ENCODE measurements at regions not wholly inside any gene's neighbourhood (a gene's known extent, or its start where the extent isn't known, plus 50 kb on each side); places are given as distances from the start of the nearest gene placed in this dataset.

DNA sequence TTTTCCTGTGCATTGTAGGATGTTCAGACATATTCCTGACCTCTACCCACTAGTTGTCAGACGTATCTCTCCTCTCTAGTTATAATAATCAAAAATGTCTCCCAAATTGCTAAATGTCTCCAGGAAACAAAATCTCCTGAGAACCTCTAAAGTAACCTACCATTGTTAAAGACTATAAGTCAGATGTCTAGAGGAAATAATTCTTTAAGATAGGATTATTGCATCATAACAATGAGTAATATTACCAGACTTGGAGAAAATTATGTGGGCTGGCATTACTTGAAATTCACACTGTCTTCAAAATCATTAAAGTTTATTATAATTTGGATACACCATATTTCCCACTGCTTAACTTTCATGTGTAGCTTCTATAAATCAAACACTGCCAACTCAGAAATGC, 643.0 kb upstream of the ADGRL2 start:
- no peaks in the 10 kb centered on the region for H3K36me3 ChIP-seq (ENCODE audit: low read depth, missing control alignments)
- TF ChIP-seq POLR2A (IDR thresholded peaks at IDR 0.05), result no peak
- TF ChIP-seq, protein P1, sequence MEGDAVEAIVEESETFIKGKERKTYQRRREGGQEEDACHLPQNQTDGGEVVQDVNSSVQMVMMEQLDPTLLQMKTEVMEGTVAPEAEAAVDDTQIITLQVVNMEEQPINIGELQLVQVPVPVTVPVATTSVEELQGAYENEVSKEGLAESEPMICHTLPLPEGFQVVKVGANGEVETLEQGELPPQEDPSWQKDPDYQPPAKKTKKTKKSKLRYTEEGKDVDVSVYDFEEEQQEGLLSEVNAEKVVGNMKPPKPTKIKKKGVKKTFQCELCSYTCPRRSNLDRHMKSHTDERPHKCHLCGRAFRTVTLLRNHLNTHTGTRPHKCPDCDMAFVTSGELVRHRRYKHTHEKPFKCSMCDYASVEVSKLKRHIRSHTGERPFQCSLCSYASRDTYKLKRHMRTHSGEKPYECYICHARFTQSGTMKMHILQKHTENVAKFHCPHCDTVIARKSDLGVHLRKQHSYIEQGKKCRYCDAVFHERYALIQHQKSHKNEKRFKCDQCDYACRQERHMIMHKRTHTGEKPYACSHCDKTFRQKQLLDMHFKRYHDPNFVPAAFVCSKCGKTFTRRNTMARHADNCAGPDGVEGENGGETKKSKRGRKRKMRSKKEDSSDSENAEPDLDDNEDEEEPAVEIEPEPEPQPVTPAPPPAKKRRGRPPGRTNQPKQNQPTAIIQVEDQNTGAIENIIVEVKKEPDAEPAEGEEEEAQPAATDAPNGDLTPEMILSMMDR (IDR thresholded peaks at IDR 0.05), result no peak
- H3K27me3 ChIP-seq, result no peaks in the 10 kb centered on the region
- no peak for DNase-seq
- no peaks in the 10 kb centered on the region for H3K9me3 ChIP-seq
- intact Hi-C loops (cut with DNase I; ENCODE audit: low total_unique reads), result no loop called here
- 68 to 94% methylated on average over 1 of the region's 1 CpG for WGBS, 2 donors
- no peak overlapping the region for H3K27ac ChIP-seq
- H3K4me1 ChIP-seq, result no peaks in the 10 kb centered on the region
- H3K4me3 ChIP-seq, result no peak overlapping the region

DNA sequence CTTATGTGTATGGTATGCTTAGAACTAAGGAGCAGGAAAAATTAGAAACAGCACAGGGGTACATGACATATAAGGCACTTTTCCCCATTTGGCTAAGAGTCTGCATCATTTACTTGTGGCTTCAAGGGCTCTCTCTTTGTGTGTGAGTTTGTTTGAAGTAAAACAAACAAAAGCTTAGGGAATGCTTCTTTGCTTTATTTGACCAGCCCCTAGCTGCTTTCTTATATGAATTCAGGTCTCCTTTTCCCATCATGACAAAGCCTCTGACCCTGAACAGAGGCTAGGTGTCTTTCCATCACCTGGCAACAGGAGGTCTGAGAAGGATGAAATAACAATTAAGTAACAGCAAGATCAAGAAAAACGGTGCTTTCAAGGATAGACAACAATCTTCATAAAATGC, 643.8 kb upstream of the ADGRL2 start:
- 62% methylated on average over 1 of the region's 1 CpG for WGBS, 2 donors
- TF ChIP-seq, protein P1 (IDR thresholded peaks at IDR 0.05), result no peak
- TF ChIP-seq POLR2A (IDR thresholded peaks at IDR 0.05), result no peak

DNA sequence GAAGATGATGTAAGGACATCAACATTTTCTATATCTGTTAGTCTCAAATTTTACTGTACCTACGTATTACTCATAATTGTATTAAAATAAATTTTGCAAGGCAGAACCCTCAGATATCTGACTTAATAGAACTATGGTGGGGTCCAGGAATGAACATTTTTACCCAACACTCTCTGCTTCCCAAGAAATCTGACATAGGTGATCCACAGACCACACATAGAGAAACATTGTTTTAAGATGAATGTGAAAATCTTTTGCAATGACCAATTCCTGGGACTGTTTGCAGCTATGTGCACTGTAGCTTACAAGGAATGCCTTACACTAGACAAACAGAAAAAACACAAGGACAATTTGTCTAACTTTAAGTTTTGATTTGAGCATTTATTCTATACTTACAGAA, 645.6 kb upstream of the ADGRL2 start:
- WGBS, 2 donors, result 85 to 91% methylated on average over 1 of the region's 1 CpG

More for the DNA sequence above, 643.8 kb upstream of the ADGRL2 start:
- no peaks in the 10 kb centered on the region for H3K4me1 ChIP-seq
- intact Hi-C loops (cut with DNase I; ENCODE audit: low total_unique reads), result no loop called here
- no peak for DNase-seq
- H3K4me3 ChIP-seq, result no peak overlapping the region
- no peaks in the 10 kb centered on the region for H3K27me3 ChIP-seq
- H3K27ac ChIP-seq, result no peak overlapping the region
- H3K9me3 ChIP-seq, result no peaks in the 10 kb centered on the region
- H3K36me3 ChIP-seq (ENCODE audit: low read depth, missing control alignments), result no peaks in the 10 kb centered on the region

DNA sequence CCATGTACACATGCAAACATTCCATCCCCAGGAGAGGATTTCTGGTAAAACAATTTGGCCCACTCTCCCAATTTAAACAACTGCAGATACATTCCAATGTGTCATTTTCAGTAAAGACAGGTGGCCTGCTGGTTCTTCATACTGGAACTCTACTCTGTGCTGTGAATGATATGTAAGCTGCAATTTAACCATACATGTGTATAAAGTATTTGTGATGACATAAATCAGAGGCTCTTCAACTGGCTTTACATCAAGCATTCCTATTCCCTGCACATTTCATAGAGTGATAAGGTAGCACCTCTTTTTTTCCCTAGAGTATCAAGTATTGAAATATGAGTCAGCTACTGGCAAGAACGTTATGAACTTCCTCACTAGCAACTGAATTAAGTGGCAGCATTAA, 649.5 kb upstream of the ADGRL2 start:
- no peak for DNase-seq
- H3K27me3 ChIP-seq, result no peaks in the 10 kb centered on the region
- no peak overlapping the region for H3K4me3 ChIP-seq
- H3K9me3 ChIP-seq, result no peaks in the 10 kb centered on the region
- H3K36me3 ChIP-seq (ENCODE audit: low read depth, missing control alignments), result no peaks in the 10 kb centered on the region
- H3K4me1 ChIP-seq, result no peaks in the 10 kb centered on the region
- no peak overlapping the region for H3K27ac ChIP-seq
- TF ChIP-seq, protein P1 (IDR thresholded peaks at IDR 0.05), result no peak
- no peak for TF ChIP-seq POLR2A (IDR thresholded peaks at IDR 0.05)
- intact Hi-C loops (cut with DNase I; ENCODE audit: low total_unique reads), result no loop called here
- WGBS, 2 donors, result 23 to 44% methylated on average over 1 of the region's 1 CpG

More for the DNA sequence above, 645.6 kb upstream of the ADGRL2 start:
- no peak overlapping the region for H3K27ac ChIP-seq
- DNase-seq, result no peak
- H3K4me3 ChIP-seq, result no peak overlapping the region
- no peaks in the 10 kb centered on the region for H3K36me3 ChIP-seq (ENCODE audit: low read depth, missing control alignments)
- H3K9me3 ChIP-seq, result no peaks in the 10 kb centered on the region
- intact Hi-C loops (cut with DNase I; ENCODE audit: low total_unique reads), result no loop called here
- no peaks in the 10 kb centered on the region for H3K4me1 ChIP-seq
- no peaks in the 10 kb centered on the region for H3K27me3 ChIP-seq
- TF ChIP-seq, protein P1 (IDR thresholded peaks at IDR 0.05), result no peak
- TF ChIP-seq POLR2A (IDR thresholded peaks at IDR 0.05), result no peak

DNA sequence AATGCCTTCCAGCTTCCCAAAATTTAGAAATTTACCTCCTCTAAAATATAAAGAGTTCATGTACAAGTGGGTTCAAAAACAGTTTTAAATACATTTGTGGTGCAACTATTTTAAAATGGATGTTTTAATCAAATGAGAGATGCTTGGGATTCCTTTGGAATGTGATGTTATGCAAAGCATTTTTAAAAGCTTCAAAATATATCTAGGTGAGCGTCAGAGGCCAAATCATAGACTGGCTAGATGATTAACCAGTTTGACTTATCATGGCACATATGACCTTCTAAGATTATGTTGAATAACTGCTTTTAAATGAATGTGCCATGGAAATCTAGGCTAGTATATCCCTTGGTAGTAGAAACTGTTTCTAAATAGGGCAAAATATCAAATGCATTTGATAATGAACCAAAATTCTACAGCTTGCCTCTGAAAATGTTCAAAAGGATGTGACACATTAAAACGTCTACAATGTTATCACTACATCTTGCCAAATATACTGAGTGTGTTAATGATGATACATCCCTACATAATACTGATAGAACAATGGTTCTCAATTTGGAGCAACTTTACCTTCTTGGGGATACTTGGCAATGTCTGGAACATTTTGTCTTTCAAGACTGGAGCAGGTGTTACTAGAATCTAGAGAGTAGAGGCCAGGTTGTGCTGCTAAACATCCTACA, 650.9 kb upstream of the ADGRL2 start:
- Histone ChIP-seq H3K27me3 (no peaks in the 10 kb centered on the region), H3K27ac (no peak overlapping the region), H3K36me3 (ENCODE audit: low read depth, missing control alignments) (no peaks in the 10 kb centered on the region), H3K9me3 (no peaks in the 10 kb centered on the region), H3K4me1 (no peaks in the 10 kb centered on the region), H3K4me3 (no peak overlapping the region)
- intact Hi-C loops (cut with DNase I; ENCODE audit: low total_unique reads), result no loop called here
- WGBS, 2 donors, result 67 to 68% methylated on average over 2 of the region's 2 CpGs
- no peak for DNase-seq
- TF ChIP-seq, protein P1 (IDR thresholded peaks at IDR 0.05), result no peak
- no peak for TF ChIP-seq POLR2A (IDR thresholded peaks at IDR 0.05)
